ENCODE measurements at regions not wholly inside any gene's neighbourhood (a gene's known extent, or its start where the extent isn't known, plus 50 kb on each side); places are given as distances from the start of the nearest gene placed in this dataset.
"Not testable (repeated sequence)": the region's sequence is repeated elsewhere in the genome, so short reads cannot be mapped to it uniquely, and the experiment has no call there.

DNA sequence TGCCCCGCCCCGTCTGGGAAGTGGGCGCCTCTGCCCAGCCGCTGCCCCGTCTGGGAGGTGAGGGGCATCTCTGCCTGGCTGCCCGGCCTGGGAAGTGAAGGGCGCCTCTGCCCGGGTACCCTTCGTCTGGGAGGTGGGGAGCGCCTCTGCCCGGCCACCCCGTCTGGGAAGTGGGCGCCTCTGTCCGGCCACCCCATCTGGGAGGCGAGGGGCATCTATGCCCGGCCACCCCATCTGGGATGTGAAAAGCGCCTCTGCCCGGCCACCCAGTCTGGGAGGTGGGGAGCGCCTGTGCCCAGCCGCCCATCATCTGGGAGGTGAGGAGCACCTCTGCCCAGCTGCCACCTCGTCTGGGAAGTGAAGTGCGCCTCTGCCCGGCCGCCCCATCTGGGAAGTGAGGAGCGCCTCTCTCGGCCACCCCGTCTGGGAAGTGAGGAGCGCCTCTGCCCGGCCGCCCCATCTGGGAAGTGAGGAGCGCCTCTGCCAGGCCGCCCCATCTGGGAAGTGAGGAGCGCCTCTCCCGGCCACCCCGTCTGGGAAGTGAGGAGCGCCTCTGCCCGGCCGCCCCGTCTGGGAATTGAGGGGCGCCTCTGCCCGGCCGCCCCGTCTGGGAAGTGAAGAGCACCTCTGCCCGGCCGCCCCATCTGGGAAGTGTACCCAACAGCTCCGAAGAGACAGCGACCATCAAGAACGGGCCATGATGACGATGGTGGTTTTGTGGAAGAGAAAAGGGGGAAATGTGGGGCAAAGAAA lies 58.3 kb upstream of the PARP8 start:
- TF ChIP-seq, protein P1, sequence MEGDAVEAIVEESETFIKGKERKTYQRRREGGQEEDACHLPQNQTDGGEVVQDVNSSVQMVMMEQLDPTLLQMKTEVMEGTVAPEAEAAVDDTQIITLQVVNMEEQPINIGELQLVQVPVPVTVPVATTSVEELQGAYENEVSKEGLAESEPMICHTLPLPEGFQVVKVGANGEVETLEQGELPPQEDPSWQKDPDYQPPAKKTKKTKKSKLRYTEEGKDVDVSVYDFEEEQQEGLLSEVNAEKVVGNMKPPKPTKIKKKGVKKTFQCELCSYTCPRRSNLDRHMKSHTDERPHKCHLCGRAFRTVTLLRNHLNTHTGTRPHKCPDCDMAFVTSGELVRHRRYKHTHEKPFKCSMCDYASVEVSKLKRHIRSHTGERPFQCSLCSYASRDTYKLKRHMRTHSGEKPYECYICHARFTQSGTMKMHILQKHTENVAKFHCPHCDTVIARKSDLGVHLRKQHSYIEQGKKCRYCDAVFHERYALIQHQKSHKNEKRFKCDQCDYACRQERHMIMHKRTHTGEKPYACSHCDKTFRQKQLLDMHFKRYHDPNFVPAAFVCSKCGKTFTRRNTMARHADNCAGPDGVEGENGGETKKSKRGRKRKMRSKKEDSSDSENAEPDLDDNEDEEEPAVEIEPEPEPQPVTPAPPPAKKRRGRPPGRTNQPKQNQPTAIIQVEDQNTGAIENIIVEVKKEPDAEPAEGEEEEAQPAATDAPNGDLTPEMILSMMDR (IDR thresholded peaks at IDR 0.05; ENCODE audit: extremely low read depth in 1 of 2, insufficient read depth in 1 of 2, low read depth in 1 of 2, low read length in 2 of 2): not testable (repeated sequence)
- TF ChIP-seq EZH2 (IDR thresholded peaks at IDR 0.05; ENCODE audit: borderline replicate concordance, low read depth, low read length, severe bottlenecking); FOS (IDR thresholded peaks at IDR 0.05; ENCODE audit: borderline replicate concordance, insufficient read depth, low read length); POLR2A (IDR thresholded peaks at IDR 0.05; ENCODE audit: low read depth, low read length): not testable (repeated sequence)
- TF ChIP-seq, protein P2, sequence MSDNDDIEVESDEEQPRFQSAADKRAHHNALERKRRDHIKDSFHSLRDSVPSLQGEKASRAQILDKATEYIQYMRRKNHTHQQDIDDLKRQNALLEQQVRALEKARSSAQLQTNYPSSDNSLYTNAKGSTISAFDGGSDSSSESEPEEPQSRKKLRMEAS (IDR thresholded peaks at IDR 0.05; ENCODE audit: insufficient read depth, insufficient read length): not testable (repeated sequence)

Measured in endothelial cell of umbilical vein (primary cell).